Colon (tissue), 2 donors: ENCODE measurements at regions not wholly inside any gene's neighbourhood (a gene's known extent, or its start where the extent isn't known, plus 50 kb on each side); places are given as distances from the start of the nearest gene placed in this dataset.
A peak's percentile ranks its signal among the peaks of the same experiment; 100 is the strongest.

Experiments
- FAIRE-seq: peaks from 2 replicates; lab custom pipeline; 2012; peaks lifted over from hg19 to GRCh38; lab: Jason Lieb, UNC
- donor health status: control.
- donor health status: control.

- no peak for FAIRE-seq
Measured at GRCh38 chr20:22370137-22370536, 214.2 kb downstream of the FOXA2 start.

- FAIRE-seq: no peak
Measured at GRCh38 chr20:22369100-22369499, 215.3 kb downstream of the FOXA2 start.

DNA sequence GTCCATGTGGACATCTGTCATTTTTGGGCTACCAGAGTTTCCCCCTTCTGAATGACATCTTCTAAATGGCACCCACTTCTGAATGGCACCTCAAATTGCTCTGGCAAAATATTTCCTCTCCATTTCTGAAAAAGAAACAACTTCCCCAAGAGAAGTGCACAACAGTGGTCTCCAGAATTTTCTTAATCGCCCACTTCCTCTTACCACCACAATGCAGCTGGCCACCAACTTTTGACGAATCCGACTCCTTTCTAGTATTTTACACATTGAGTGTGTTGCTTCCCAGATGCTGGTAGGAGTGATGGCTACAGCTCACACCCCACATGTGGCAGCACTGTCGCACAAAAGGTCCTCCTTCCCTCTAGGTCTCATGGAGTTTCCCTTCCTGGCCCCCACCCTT, 216.1 kb downstream of the FOXA2 start:
- no peak for FAIRE-seq

GRCh38 chr20:22366631-22367030, 217.7 kb downstream of the FOXA2 start:
- no peak for FAIRE-seq

GRCh38 chr20:22354647-22355046, 229.7 kb downstream of the FOXA2 start:
- peak; percentile 10 for FAIRE-seq

DNA sequence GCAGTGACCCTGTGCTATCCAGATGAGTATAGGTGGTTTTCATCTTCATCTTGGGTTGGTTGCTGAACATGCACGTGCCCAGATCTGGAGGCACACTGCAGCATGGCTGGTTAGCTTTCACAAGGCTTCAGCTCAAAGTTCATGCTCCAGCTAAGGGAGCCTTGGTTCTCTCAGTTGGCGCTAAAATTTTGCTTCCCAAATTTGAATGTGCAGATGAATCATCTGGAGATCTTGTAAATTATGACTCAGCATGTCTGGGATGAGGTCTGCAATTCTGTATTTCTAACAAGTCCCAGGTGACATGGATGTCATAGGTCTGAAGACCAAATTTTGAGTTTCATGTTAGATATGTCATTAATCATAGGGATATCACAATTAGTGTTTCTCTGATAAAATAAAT, 230.8 kb downstream of the FOXA2 start:
- no peak for FAIRE-seq

GRCh38 chr20:22352019-22352418, 232.4 kb downstream of the FOXA2 start:
- FAIRE-seq: no peak

GRCh38 chr20:22350624-22351023, 233.7 kb downstream of the FOXA2 start:
- no peak for FAIRE-seq

DNA sequence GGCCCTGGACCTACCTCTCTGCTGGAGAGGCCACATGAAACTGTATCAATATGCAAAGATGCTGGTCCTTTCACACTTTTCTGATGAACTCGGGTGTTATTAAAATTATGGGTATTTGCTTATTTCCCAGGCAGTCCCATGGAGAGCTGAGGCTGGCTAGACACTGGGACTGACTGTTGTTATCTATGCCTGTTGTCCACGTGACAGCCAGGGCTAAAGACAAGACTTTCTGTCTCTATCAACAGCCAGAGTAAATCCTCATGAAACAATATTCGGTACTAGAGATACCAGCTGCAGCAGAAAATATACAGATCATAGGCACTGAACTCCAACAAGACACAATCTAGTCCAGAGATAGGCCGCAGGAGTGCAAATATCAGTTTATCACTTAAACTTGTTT, 236.4 kb downstream of the FOXA2 start:
- FAIRE-seq: no peak

DNA sequence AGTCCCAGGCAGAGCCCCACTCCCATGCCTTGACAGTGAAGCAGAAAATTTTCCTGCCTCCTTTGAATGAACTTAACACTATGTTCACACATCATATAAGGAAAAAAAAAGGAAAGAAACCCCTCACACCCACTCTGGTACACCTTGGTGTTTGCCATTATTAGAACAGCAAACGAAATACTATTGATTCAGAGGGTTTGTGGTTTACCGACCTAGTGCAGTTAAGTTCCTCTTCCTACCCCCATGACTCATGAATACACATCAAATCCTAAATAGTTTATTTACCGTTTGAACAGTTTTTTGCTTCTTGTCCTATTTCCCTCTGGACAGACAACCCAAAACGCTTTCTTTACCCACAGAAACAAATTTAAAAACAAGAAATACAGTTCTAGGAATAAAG, 237.7 kb downstream of the FOXA2 start:
- no peak for FAIRE-seq

DNA sequence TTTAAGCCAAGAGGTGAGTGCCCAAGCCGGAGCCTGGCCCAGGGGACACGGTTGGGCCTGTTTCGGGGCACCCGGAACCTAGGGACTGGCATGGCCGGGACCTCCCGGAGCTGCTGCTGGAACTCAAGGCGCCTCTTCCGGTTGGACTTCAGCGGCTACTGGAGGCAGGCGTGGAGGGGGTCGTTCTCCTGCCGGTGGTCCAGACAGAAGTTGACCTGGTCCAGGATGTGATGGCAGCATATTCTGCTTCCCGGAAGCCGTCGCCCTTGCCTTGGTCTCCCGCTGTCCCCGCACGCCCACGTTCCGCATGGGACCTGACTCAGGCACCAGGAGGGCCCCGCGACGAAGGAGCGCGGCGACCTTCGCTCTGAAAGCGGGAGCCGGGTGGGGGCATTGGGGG, 240.8 kb downstream of the FOXA2 start:
- no peak for FAIRE-seq

DNA sequence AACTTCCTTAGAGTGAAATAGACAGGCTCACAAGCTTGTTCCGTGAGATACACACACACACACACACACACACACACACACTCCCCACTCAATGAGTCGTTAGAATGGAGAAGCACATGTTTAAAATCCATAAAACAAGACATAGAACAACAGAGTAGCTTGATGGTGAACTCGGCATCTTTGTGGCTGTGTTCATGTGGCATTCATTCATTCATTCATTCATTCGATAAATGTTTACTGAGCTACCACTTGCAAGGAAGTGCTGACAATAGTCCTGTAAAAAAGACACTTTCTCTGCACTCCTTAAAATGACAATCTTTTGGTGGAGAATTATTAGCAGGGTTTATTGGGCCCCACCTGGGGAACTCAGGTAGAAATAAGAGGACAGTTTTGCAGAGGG, 242.0 kb downstream of the FOXA2 start:
- FAIRE-seq: no peak

DNA sequence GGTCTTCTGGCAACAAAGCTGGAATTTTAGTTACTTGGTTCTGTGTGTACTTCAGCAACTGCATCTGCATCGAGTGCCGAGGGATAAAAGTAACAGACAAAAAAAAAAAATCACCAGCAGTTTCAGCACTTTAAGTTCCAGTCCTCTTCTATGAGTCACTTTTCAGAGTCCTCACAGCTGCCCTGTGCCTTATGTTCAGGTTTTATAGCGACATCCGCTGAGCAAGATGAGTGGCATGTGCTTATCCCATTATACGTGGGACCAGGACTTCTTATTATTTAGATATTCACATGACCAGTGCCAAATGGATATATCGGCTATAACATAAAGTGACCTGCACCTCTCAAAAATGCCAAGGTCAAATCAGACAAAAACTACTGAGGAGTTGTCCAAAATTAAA, 242.9 kb downstream of the FOXA2 start:
- FAIRE-seq: no peak

DNA sequence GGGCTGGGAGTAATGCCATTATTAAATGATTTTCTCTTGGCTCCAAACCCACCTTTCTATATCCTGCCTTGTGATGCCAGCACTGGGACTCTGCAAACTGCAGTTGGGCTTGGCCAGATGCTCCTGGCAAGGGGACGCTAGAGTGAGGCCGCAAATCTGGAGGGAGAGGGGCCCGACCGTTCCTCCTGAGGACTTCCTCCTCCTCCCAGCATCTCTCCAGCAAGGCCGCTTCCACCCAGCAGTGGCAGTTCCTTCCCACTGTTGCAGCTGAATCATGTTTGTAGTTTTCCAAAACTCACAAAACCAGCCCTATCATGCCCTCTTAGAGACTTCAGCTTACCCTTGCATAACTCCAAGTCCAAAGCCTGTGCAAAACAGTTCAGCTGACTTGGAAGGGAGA, 244.4 kb downstream of the FOXA2 start:
- no peak for FAIRE-seq

- no peak for FAIRE-seq
Measured at GRCh38 chr20:22339091-22339881, 245.1 kb downstream of the FOXA2 start.

DNA sequence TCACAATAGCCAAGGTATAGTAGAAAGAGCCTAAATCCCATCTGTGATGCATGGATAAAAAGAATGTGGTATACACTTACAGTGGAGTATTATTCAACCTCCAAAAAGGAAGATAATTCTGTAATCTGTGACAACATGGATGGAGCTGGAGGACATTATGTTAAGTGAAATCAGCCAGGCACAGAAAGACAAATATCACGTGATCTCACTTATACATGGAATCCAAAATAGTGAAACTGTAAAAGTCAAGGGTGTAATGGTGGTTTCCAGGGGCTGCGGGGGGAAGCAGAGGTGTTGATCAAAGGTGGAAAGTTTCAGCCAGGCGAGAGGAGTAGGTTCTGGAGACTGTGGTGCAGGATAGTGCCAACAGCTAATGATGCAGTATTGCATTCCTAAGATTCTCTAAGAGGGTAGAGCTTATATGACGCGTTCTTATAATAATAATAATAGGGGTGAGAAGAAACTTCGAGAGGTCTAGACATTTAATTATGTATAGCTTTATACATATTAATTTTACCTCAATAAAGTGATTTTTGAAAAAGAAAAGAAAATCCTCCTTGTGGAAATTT, 246.1 kb downstream of the FOXA2 start:
- no peak for FAIRE-seq

DNA sequence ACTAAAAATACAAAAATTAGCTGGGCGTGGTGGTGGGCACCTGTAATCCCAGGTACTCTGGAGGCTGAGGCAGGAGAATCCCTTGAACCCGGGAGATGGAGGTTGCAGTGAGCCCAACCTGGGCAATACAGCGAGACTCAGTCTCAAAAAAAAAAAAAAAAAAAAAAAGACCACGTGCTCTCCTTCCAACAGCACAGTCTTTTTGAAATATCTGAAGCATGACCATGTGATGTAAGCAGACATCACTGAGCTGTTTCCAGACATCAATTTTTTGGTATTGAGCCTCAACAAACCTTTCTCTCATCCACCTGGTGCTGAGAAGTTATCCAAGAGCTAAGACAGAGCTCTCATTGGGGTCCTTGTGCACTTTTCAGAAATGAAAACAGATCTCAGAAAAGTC, 249.2 kb downstream of the FOXA2 start:
- FAIRE-seq: no peak

GRCh38 chr20:22333885-22334545, 250.4 kb downstream of the FOXA2 start:
- FAIRE-seq: no peak

DNA sequence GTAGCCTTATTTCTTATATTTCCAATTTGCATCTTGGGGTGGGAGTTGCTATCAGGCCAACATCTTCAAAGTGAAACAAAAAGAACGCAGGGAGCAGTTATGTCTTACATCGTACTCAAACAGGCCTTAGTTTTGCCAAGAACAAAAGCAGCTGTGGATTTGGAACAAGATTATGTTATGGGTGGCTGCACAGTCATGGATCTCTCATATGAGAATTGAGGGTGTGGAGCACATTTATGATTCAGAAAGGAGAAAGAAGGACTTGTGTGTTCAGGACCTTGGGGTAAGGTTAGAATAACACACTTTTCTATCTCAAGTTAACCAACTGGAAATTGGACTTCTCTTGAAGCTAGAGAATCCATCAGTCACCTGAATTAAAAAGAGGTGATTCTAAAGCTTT, 259.9 kb downstream of the FOXA2 start:
- no peak for FAIRE-seq

DNA sequence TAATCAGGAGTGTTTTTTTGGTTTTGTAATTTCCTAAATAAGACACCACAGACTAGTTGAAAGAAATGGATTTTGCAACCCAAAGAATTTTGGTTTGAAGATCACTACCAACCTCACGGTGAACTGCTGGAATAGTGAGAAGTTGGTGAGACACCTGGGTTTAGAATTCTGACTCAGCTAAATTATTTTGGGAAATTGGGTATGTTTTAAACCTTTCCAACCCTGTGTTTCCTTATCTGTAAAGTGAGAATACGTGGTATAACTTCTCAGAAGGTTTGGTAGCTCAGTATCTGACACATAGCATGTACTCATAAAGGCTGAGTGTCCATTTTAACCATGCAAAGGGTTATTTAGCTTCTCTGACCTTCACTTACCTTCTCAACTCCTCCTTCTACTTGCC, 261.9 kb downstream of the FOXA2 start:
- FAIRE-seq: no peak

DNA sequence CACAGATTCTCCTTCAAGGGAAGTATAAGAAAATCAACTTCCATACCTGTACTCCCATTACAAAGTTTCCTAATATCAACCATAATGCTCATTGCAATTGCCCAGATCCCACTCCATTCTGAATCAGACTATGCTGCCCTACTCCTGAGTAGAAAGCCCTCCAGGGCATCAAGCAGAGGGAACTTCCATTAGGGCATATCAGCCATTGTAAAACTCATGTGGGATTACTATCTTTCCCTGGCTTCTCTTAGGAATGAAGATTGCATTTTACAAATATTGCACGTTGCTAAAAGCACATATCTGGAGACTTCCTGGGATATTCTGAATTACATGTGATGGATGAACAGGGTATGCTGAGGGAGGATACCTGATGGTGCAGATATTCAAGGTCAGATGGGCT, 263.2 kb downstream of the FOXA2 start:
- FAIRE-seq: no peak

DNA sequence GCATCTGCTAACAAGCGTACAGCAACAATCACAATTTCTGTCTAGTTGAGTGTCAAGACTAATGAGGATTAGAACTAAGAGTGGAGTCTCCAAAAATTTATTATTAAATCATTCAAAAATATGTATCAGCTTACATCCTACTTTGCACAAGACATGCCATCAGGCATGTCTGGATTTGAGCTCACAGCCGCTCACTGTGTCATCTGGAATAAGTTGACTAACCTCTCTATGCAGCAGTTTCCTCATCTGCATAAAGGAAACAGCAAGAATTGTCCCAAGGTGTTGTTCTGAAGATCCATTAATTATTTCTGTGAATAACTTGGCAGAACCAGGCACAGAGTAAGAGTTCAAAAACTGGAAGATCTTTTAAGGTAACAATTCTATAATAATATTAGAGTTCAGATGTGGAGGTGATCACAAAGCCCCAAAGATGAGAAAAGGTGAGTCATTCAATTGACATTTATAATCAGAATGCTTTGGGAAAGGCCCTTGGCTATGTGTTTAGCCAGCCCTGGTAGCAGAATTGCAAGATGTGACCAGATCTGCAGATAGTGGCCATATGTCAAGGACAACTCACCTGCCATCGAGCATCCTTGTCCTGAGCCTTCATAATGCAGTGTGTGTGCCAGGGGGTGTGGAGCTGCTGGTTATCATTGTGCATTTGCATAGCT, 264.0 kb downstream of the FOXA2 start:
- FAIRE-seq: no peak

- no peak for FAIRE-seq
Measured at GRCh38 chr20:22315771-22316170, 268.6 kb downstream of the FOXA2 start.
